HCT116 (cell line): ENCODE measurements at regions not wholly inside any gene's neighbourhood (a gene's known extent, or its start where the extent isn't known, plus 50 kb on each side); places are given as distances from the start of the nearest gene placed in this dataset.

Source experiments
- CTCF ChIP-seq, 3 experiments: fragments of 200-600 bp in 1 of 3; sonication (generic) in 1 of 3; IDR thresholded peaks in 2 of 3; conservative IDR thresholded peaks in 1 of 3; 2 replicates each; pipeline ENCODE4 v1.5.1; 2012 to 2017; ENCODE audit warnings: low read depth in 2 of 3, low read length in 2 of 3, antibody characterized with exemption in 1 of 3, borderline replicate concordance in 1 of 3, control low read depth in 1 of 3, mild to moderate bottlenecking in 1 of 3, mixed read lengths in 1 of 3, mixed run types in 1 of 3, moderate library complexity in 1 of 3; ENCODE audit not compliant: insufficient read depth in 1 of 3
- EZH2 ChIP-seq: fragments of 200-600 bp; sonication (generic); IDR thresholded peaks from 2 replicates; pipeline ENCODE4 v1.6.1; 2017; ENCODE audit warnings: antibody characterized with exemption, mixed run types
- EZH2phosphoT487 ChIP-seq: fragments of 200-600 bp; IDR thresholded peaks from 2 replicates; pipeline ENCODE4 v1.6.1; 2018; ENCODE audit warnings: antibody characterized with exemption, borderline replicate concordance
- POLR2A ChIP-seq: IDR thresholded peaks from 2 replicates; pipeline ENCODE4 v1.7.0; 2011; ENCODE audit warnings: borderline replicate concordance; ENCODE audit not compliant: insufficient read depth, insufficient read length; ENCODE audit errors: extremely low read depth
- POLR2AphosphoS5 ChIP-seq: IDR thresholded peaks from 2 replicates; pipeline ENCODE4 v1.6.1; 2011; ENCODE audit warnings: mild to moderate bottlenecking, low read depth, low read length, moderate library complexity
- REST ChIP-seq: IDR thresholded peaks from 2 replicates; pipeline ENCODE4 v1.6.1; 2012; ENCODE audit warnings: low read depth
- TCF7L2 ChIP-seq: IDR thresholded peaks from 2 replicates; pipeline ENCODE4 v1.7.0; 2011; ENCODE audit warnings: borderline replicate concordance, inconsistent platforms; ENCODE audit not compliant: insufficient read depth, insufficient read length; ENCODE audit errors: extremely low read depth
- YY1 ChIP-seq: IDR thresholded peaks from 2 replicates; pipeline ENCODE4 v1.6.1; 2011; ENCODE audit warnings: low read length, low read depth, moderate library complexity, mild to moderate bottlenecking; ENCODE audit not compliant: insufficient replicate concordance; ENCODE audit errors: extremely low read depth

- TF ChIP-seq YY1: no peak
- no peak for TF ChIP-seq EZH2
- no peak for TF ChIP-seq CTCF (IDR thresholded peaks at IDR 0.05 in 2 of 3, conservative IDR thresholded peaks at IDR 0.05 in 1 of 3; ENCODE audit: borderline replicate concordance in 1 of 3, insufficient read depth in 1 of 3, low read depth in 2 of 3, low read length in 2 of 3)
- no peak for TF ChIP-seq TCF7L2
- no peak for TF ChIP-seq POLR2AphosphoS5
- no peak for TF ChIP-seq POLR2A
- no peak for TF ChIP-seq REST
- TF ChIP-seq EZH2phosphoT487: no peak
These were observed 160.5 kb downstream of the SEMA6D start for GRCh38 chr15:47877836-47878235.
